ENCODE measurements at regions not wholly inside any gene's neighbourhood (a gene's known extent, or its start where the extent isn't known, plus 50 kb on each side); places are given as distances from the start of the nearest gene placed in this dataset.
"Not testable (repeated sequence)": the region's sequence is repeated elsewhere in the genome, so short reads cannot be mapped to it uniquely, and the experiment has no call there.

GRCh38 chr10:23545866-23546265 is 107.0 kb downstream of the OTUD1 start:
- not testable (repeated sequence) for TF ChIP-seq CTCF (IDR thresholded peaks at IDR 0.05 in 4 of 5, conservative IDR thresholded peaks at IDR 0.05 in 1 of 5); POLR2A (IDR thresholded peaks at IDR 0.05)

Measured in gastrocnemius medialis (tissue), 4 donors.